Ovary (tissue), 7 donors: ENCODE measurements at regions not wholly inside any gene's neighbourhood (a gene's known extent, or its start where the extent isn't known, plus 50 kb on each side); places are given as distances from the start of the nearest gene placed in this dataset.

ENCODE experiments used
- DNase-seq, 5 donors: peaks; one replicate each; pipeline ENCODE4 v3.0.0-alpha.2; 2019 to 2020
- H3K27ac ChIP-seq, 2 donors: fragments of 200-600 bp; one replicate each; pipeline versions ENCODE4 v1.5.1 to v1.8.0; 2019 to 2022
- H3K27me3 ChIP-seq: fragments of 200-600 bp; one replicate; pipeline ENCODE4 v1.8.0; 2022
- H3K36me3 ChIP-seq: fragments of 200-600 bp; sonication (generic); one replicate; pipeline ENCODE4 v1.5.1; 2019
- H3K4me1 ChIP-seq: one replicate; pipeline ENCODE4 v1.8.1; 2013; ENCODE audit warnings: mild to moderate bottlenecking, moderate library complexity; ENCODE audit not compliant: insufficient read depth
- H3K4me3 ChIP-seq: fragments of 200-600 bp; sonication (generic); one replicate; pipeline ENCODE4 v1.5.1; 2017
- H3K9me3 ChIP-seq, 2 donors: fragments of 200-600 bp in 1 of 2; sonication (generic) in 1 of 2; one replicate each; pipeline versions ENCODE4 v1.5.1 to v1.8.1; 2013 to 2019; ENCODE audit warnings: mild to moderate bottlenecking in 1 of 2, moderate library complexity in 1 of 2
- EP300 ChIP-seq: sonication (generic); formaldehyde crosslinking; IDR thresholded peaks from one replicate; pipeline ENCODE4 v1.6.1; 2017; ENCODE audit warnings: antibody characterized with exemption
- POLR2A ChIP-seq: fragments of 450-650 bp; IDR thresholded peaks from one replicate; pipeline ENCODE4 v1.6.1; 2017; ENCODE audit warnings: antibody characterized with exemption, mild to moderate bottlenecking, moderate library complexity
- WGBS, 3 donors: extraction: QIAGEN DNeasy Blood & Tissue Kit in 1 of 3; methylation state at CpG; one replicate each; pipeline versions ENCODE4 v1.1.5 to v1.1.7; 2013 to 2017; 5-methylcytosine and 5-hydroxymethylcytosine counted together
- intact Hi-C, 4 donors: fragments of 100-400 bp; cut with DNase I; formaldehyde crosslinking; loops; one replicate each; pipeline versions ENCODE4 v1.11.0 to v1.15.1; 2022 to 2023
- TF ChIP-seq, protein P1 (sequence below), 3 donors: fragments of 450-650 bp in 2 of 3; fragments of 200-600 bp in 1 of 3; IDR thresholded peaks; one replicate each; pipeline versions ENCODE4 v1.5.1 to v1.8.0; 2016 to 2022; ENCODE audit warnings: antibody characterized with exemption in 3 of 3, mild to moderate bottlenecking in 1 of 3
- donor health status: DM: no; HTN: no; CAD: no; lungs with moderate emphysema.
- donor health status: DM: no; HTN: no; CAD: no.
- donor health status: Bipolar disorder and iron deficiency.
- donor health status: DM: no; HTN: no; CAD: no.
- donor health status: DM: yes; HTN: yes; CAD: no.

DNA sequence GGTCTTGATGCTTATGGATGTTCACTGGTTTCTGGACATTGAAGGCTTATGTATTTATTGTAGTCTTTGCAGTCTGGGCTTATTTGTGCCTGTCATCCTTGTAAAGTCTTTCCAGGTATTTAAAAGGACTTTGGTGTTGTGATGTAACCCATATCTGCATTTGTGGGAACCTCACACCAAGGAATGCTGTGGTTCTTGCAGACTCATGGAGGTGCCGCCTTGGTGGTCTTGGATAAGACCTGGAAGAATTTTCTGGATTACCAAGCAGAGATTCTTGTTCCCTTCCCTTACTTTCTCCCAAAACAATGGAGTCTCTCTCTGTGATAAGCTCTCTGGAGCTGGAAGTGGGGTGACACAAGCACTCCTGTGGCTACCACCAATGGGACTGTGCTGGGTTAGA, 363.5 kb upstream of the NECTIN3 start:
- WGBS, 3 donors = 86 to 96% (median 95%) methylated on average over 1 of the region's 1 CpG
- no peak for TF ChIP-seq EP300
- TF ChIP-seq POLR2A = no peak
- intact Hi-C loops = no loop called here

GRCh38 chr3:110710156-110710555, 361.5 kb upstream of the NECTIN3 start:
- H3K27me3 ChIP-seq = no peaks in the 10 kb centered on the region
- H3K9me3 ChIP-seq = no peaks in the 10 kb centered on the region
- WGBS, 3 donors = 90% methylated on average over 7 of the region's 7 CpGs
- DNase-seq = no peak
- H3K4me1 ChIP-seq = no peaks in the 10 kb centered on the region
- TF ChIP-seq POLR2A (no peak), EP300 (no peak)
- TF ChIP-seq, protein P1, sequence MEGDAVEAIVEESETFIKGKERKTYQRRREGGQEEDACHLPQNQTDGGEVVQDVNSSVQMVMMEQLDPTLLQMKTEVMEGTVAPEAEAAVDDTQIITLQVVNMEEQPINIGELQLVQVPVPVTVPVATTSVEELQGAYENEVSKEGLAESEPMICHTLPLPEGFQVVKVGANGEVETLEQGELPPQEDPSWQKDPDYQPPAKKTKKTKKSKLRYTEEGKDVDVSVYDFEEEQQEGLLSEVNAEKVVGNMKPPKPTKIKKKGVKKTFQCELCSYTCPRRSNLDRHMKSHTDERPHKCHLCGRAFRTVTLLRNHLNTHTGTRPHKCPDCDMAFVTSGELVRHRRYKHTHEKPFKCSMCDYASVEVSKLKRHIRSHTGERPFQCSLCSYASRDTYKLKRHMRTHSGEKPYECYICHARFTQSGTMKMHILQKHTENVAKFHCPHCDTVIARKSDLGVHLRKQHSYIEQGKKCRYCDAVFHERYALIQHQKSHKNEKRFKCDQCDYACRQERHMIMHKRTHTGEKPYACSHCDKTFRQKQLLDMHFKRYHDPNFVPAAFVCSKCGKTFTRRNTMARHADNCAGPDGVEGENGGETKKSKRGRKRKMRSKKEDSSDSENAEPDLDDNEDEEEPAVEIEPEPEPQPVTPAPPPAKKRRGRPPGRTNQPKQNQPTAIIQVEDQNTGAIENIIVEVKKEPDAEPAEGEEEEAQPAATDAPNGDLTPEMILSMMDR (IDR thresholded peaks at IDR 0.05) = no peak
- H3K4me3 ChIP-seq = no peak overlapping the region
- H3K27ac ChIP-seq = no peak overlapping the region
- intact Hi-C loops = no loop called here
- no peaks in the 10 kb centered on the region for H3K36me3 ChIP-seq

More for the DNA sequence above, 363.5 kb upstream of the NECTIN3 start:
- Histone ChIP-seq H3K4me3 (no peak overlapping the region), H3K9me3 (no peaks in the 10 kb centered on the region), H3K27ac (no peak overlapping the region), H3K36me3 (no peaks in the 10 kb centered on the region), H3K4me1 (no peaks in the 10 kb centered on the region), H3K27me3 (no peaks in the 10 kb centered on the region)
- no peak for DNase-seq

- H3K4me1 ChIP-seq = no peaks in the 10 kb centered on the region
- H3K4me3 ChIP-seq = no peak overlapping the region
- no peak overlapping the region for H3K27ac ChIP-seq
- H3K36me3 ChIP-seq = no peaks in the 10 kb centered on the region
- no peaks in the 10 kb centered on the region for H3K27me3 ChIP-seq
- H3K9me3 ChIP-seq = no peaks in the 10 kb centered on the region
- intact Hi-C loops = no loop called here
- 89 to 100% (median 97%) methylated on average over 1 of the region's 1 CpG for WGBS, 3 donors
- TF ChIP-seq EP300 (no peak), POLR2A (no peak)
- TF ChIP-seq, protein P1 (IDR thresholded peaks at IDR 0.05) = no peak
- DNase-seq = no peak
Observed at GRCh38 chr3:110710603-110711002, 361.0 kb upstream of the NECTIN3 start.

- no peak overlapping the region for H3K4me3 ChIP-seq
- H3K27ac ChIP-seq = no peak overlapping the region
- 92 to 95% (median 94%) methylated on average over 1 of the region's 1 CpG for WGBS, 3 donors
- H3K4me1 ChIP-seq = no peaks in the 10 kb centered on the region
- H3K36me3 ChIP-seq = no peaks in the 10 kb centered on the region
- intact Hi-C loops = no loop called here
- no peak for DNase-seq
- no peaks in the 10 kb centered on the region for H3K9me3 ChIP-seq
- TF ChIP-seq POLR2A (no peak), EP300 (no peak)
- TF ChIP-seq, protein P1 (IDR thresholded peaks at IDR 0.05) = no peak
- no peaks in the 10 kb centered on the region for H3K27me3 ChIP-seq
Observed at GRCh38 chr3:110711130-110711832, 360.3 kb upstream of the NECTIN3 start.

DNA sequence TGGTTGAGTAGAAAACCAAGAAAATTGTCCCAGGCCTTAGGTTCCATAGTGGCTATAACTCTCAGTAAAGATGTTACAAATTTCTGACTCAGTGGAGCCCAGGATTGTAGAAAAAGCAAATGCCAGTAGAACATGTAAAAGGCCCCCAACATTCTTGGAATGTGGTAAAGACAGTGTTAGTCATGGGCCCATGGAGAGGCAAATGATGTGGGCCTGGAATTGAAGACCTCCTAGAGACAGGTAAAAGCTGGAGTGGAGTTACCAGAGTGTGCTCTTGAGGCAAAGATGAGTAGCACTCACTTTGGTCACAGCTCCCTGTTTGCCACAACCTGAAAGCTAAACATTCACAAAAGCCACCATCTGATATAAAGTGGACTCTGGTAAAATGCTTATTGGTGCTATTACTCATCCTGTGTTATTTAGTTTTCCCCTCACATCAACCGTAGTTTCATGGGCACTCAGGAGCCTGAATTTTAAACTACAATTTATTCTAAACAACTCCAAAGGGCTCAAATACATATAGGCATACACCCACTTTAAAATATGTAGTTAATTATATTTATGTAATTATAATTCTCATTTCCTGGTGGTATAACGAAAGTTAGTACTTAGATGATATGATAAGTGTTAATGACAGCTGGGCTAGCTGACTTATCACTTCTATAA, 359.6 kb upstream of the NECTIN3 start:
- Histone ChIP-seq H3K36me3 (no peaks in the 10 kb centered on the region), H3K27me3 (no peaks in the 10 kb centered on the region), H3K4me1 (no peaks in the 10 kb centered on the region), H3K27ac (no peak overlapping the region), H3K9me3 (no peaks in the 10 kb centered on the region), H3K4me3 (no peak overlapping the region)
- 56 to 70% (median 58%) methylated on average over 2 of the region's 2 CpGs for WGBS, 3 donors
- intact Hi-C loops = no loop called here
- no peak for DNase-seq
- TF ChIP-seq EP300 (no peak), POLR2A (no peak)
- TF ChIP-seq, protein P1 (IDR thresholded peaks at IDR 0.05) = no peak
